ENCODE measurements at regions not wholly inside any gene's neighbourhood (a gene's known extent, or its start where the extent isn't known, plus 50 kb on each side); places are given as distances from the start of the nearest gene placed in this dataset.

DNA sequence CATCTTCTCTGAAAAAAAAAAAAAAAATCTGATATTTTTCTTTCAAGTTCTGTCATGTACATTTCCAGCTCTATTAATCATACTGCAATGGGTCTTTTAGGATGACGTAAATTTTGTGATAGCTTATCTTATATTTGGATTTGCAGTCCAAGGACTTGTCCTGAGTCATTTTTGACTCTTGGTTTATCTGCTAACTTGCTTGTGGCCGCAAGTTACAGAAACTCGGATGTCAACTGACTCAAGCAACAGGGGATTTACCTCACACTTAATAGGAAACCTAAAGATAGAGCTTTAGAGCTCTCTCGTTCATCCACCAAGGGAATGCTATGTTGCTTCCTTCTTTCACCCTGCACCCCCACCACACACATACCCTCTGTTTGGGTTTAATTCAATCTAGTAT is 1433.8 kb upstream of the TENM3 start:
- H3K4me1 ChIP-seq (ENCODE audit: control insufficient read depth, insufficient read depth, low read length) = no peaks in the 10 kb centered on the region
- RAD21 ChIA-PET (ENCODE audit: unreplicated experiment) = interaction anchor here (0.7 kb wide), 1 partner anchor 851 kb away, joined by 3 read pairs; no protein-coding TSS in a partner anchor
- no peaks in the 10 kb centered on the region for H4K20me1 ChIP-seq (ENCODE audit: control insufficient read depth, insufficient read depth)
- ATAC-seq (peak; percentile 68), DNase-seq (ENCODE audit: low read depth, low spot score) (no peak), FAIRE-seq (no peak)
- H2AFZ ChIP-seq (ENCODE audit: control insufficient read depth, low read depth, low read length) = no peak overlapping the region
- in situ Hi-C loops (cut with MboI) = no loop called here
- intact Hi-C loops (cut with micrococcal nuclease; ENCODE audit: unreplicated experiment) = no loop called here
- H3K9ac ChIP-seq (ENCODE audit: control insufficient read depth, insufficient read depth, low read length) = no peak overlapping the region
- POLR2A ChIA-PET = interaction anchor here (0.6 kb wide), 2 partner anchors 166 to 1783 kb away, joined by 4 read pairs; no protein-coding TSS in a partner anchor
- no peaks in the 10 kb centered on the region for H3K9me3 ChIP-seq (replicated peaks; ENCODE audit: control insufficient read depth, insufficient read depth, low read length)
- SMC1A ChIA-PET (ENCODE audit: uncharacterized antibody, unreplicated experiment) = interaction anchor here (0.6 to 1.6 kb wide), 5 partner anchors 11 to 731 kb away, joined by 3 to 4 read pairs (median 3); no protein-coding TSS in a partner anchor
- no peak for TF ChIP-seq RELA (IDR thresholded peaks at IDR 0.05; ENCODE audit: borderline replicate concordance, partially characterized antibody)
- 0 out of 2 replicates have a peak, but pooled peaks have one; percentile 22 for TF ChIP-seq JUNB (IDR thresholded peaks at IDR 0.05)
- H3K27ac ChIP-seq (ENCODE audit: control insufficient read depth, insufficient read depth) = no peak overlapping the region
- CTCF ChIA-PET = interaction anchor here (0.7 to 0.8 kb wide), 2 partner anchors 18 to 144 kb away, joined by 3 to 4 read pairs; no protein-coding TSS in a partner anchor
- H3K79me2 ChIP-seq (ENCODE audit: control insufficient read depth, insufficient read depth, low read length) = no peaks in the 10 kb centered on the region
- H3K4me2 ChIP-seq (ENCODE audit: control insufficient read depth, insufficient read depth) = no peak overlapping the region
- WGBS (ENCODE audit: insufficient coverage, insufficient replicate concordance, low lambda C conversion rate, missing lambda C conversion rate) = 20% methylated on average over 4 of the region's 4 CpGs
- H3K4me3 ChIP-seq = no peak overlapping the region
- no TSS peak for BruUV-seq (replicated peaks)
- no peaks in the 10 kb centered on the region for H3K36me3 ChIP-seq (ENCODE audit: control insufficient read depth in 2 of 2, insufficient read depth in 2 of 2, low read length in 1 of 2)
- no peaks in the 10 kb centered on the region for H3K27me3 ChIP-seq (replicated peaks in 1 of 2; ENCODE audit: control insufficient read depth in 2 of 2, insufficient read depth in 2 of 2, low read length in 1 of 2)

DNA sequence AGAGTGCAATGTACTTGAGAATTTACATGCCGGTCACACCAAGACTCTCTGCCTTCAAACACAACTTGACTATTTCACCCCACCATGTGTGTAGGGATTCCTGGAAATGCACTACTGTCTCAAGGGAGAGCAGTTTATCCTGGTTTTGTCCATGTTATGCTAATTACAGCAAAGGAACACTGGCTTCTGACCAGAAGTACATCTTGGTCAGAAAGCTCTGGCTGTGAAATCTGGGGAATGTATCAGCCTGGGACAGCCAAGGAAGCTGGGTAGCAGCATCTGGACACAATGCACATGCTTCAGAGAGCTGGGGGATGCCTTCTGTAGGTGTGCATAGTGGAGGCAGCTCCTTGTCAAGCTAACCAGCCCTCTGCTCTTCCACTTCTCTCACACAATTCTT is 1432.6 kb upstream of the TENM3 start:
- ChIA-PET CTCF (no interaction called here), POLR2A (no interaction called here), SMC1A (ENCODE audit: uncharacterized antibody, unreplicated experiment) (interaction anchor here (1.6 kb wide), 1 partner anchor 12 kb away, joined by 4 read pairs; no protein-coding TSS in a partner anchor), RAD21 (ENCODE audit: unreplicated experiment) (no interaction called here)
- ATAC-seq (no peak), DNase-seq (ENCODE audit: low read depth, low spot score) (no peak), FAIRE-seq (no peak)
- no peaks in the 10 kb centered on the region for H3K4me1 ChIP-seq (ENCODE audit: control insufficient read depth, insufficient read depth, low read length)
- no peaks in the 10 kb centered on the region for H4K20me1 ChIP-seq (ENCODE audit: control insufficient read depth, insufficient read depth)
- BruUV-seq (replicated peaks) = no TSS peak
- no peak overlapping the region for H3K9ac ChIP-seq (ENCODE audit: control insufficient read depth, insufficient read depth, low read length)
- no peaks in the 10 kb centered on the region for H3K27me3 ChIP-seq (replicated peaks in 1 of 2; ENCODE audit: control insufficient read depth in 2 of 2, insufficient read depth in 2 of 2, low read length in 1 of 2)
- in situ Hi-C loops (cut with MboI) (no loop called here), intact Hi-C loops (cut with micrococcal nuclease; ENCODE audit: unreplicated experiment) (no loop called here)
- no peaks in the 10 kb centered on the region for H3K9me3 ChIP-seq (replicated peaks; ENCODE audit: control insufficient read depth, insufficient read depth, low read length)
- H3K4me3 ChIP-seq = no peak overlapping the region
- no peak for TF ChIP-seq RAD51 (IDR thresholded peaks at IDR 0.05)
- no peak for TF ChIP-seq RB1 (IDR thresholded peaks at IDR 0.05; ENCODE audit: borderline replicate concordance)
- no peak for TF ChIP-seq EZH2 (IDR thresholded peaks at IDR 0.05; ENCODE audit: borderline replicate concordance, control insufficient read depth, low read depth, low read length)
- no peak for TF ChIP-seq KAT2A (conservative IDR thresholded peaks at IDR 0.05; ENCODE audit: control insufficient read depth, low read depth, low read length)
- H3K27ac ChIP-seq (ENCODE audit: control insufficient read depth, insufficient read depth) = no peak overlapping the region
- WGBS (ENCODE audit: insufficient coverage, insufficient replicate concordance, low lambda C conversion rate, missing lambda C conversion rate) = 95% methylated on average over 1 of the region's 1 CpG
- no peaks in the 10 kb centered on the region for H3K36me3 ChIP-seq (ENCODE audit: control insufficient read depth in 2 of 2, insufficient read depth in 2 of 2, low read length in 1 of 2)
- no peak overlapping the region for H3K4me2 ChIP-seq (ENCODE audit: control insufficient read depth, insufficient read depth)
- H3K79me2 ChIP-seq (ENCODE audit: control insufficient read depth, insufficient read depth, low read length) = no peaks in the 10 kb centered on the region
- no peak overlapping the region for H2AFZ ChIP-seq (ENCODE audit: control insufficient read depth, low read depth, low read length)

Measured in GM12878 (cell line).